Mesothelial cell of epicardium (in vitro differentiated cells): ENCODE measurements at regions not wholly inside any gene's neighbourhood (a gene's known extent, or its start where the extent isn't known, plus 50 kb on each side); places are given as distances from the start of the nearest gene placed in this dataset.

Source experiments
- DNase-seq, 2 experiments: peaks; one replicate each; pipeline ENCODE4 v3.0.0; 2021; ENCODE audit warnings: low spot score in 2 of 2; ENCODE audit not compliant: unreplicated experiment in 2 of 2
- H3K27ac Mint-ChIP-seq: 2 replicates; pipeline ENCODE4 v1.8.0; 2021; ENCODE audit warnings: mixed read lengths
- H3K27me3 Mint-ChIP-seq: 2 replicates; pipeline ENCODE4 v1.8.0; 2021; ENCODE audit warnings: low read depth, mixed read lengths
- H3K36me3 Mint-ChIP-seq: 2 replicates; pipeline ENCODE4 v1.8.0; 2021; ENCODE audit warnings: mixed read lengths
- H3K4me1 Mint-ChIP-seq: 2 replicates; pipeline ENCODE4 v1.8.0; 2021; ENCODE audit warnings: mixed read lengths
- H3K4me3 Mint-ChIP-seq: 2 replicates; pipeline ENCODE4 v1.8.0; 2021; ENCODE audit warnings: mild to moderate bottlenecking, moderate library complexity, mixed read lengths
- H3K9me3 Mint-ChIP-seq: 2 replicates; pipeline ENCODE4 v1.8.0; 2021; ENCODE audit warnings: mixed read lengths
- CTCF ChIP-seq: fragments of 200-600 bp; sonication (generic); IDR thresholded peaks from one replicate; pipeline ENCODE4 v1.5.0; 2021; ENCODE audit warnings: antibody characterized with exemption; ENCODE audit not compliant: unreplicated experiment

DNA sequence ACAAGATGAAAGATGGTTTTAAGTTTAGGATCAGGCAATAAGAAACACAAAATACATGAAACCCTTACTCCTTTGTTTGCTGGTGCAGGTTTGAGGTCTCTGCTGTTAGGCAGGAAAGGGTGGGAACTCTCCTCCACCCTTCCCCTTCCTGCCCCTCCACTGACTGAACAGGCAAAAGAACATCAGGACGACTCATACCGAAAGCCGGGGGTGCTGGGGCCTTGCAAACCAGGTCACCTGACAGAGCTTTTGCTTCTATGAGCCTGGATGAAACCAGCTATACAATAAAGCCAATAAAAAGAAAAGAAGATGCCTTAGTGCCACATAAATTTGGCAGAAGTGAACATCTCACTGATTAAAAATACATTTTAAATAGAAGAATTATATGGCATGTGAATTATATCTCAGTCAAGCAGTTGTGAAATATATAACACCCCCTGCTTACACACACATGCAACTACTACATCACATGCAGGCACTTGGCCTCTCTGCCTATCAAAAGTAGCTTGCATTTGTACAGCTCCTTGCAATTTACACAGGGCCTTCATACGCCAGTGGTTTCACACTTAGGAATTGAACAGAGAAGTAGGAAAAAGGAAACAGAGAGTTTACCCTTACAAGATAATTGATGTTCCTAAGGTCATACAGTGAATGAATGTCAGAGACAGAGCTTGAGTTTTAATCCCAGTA is 215.1 kb upstream of the TRIB2 start:
- Mint-ChIP-seq H3K4me1 (no peaks in the 10 kb centered on the region), H3K4me3 (no peak overlapping the region), H3K27me3 (no peaks in the 10 kb centered on the region), H3K27ac (no peak overlapping the region), H3K36me3 (no peaks in the 10 kb centered on the region), H3K9me3 (no peaks in the 10 kb centered on the region)
- TF ChIP-seq CTCF: no peak
- DNase-seq: no peak

DNA sequence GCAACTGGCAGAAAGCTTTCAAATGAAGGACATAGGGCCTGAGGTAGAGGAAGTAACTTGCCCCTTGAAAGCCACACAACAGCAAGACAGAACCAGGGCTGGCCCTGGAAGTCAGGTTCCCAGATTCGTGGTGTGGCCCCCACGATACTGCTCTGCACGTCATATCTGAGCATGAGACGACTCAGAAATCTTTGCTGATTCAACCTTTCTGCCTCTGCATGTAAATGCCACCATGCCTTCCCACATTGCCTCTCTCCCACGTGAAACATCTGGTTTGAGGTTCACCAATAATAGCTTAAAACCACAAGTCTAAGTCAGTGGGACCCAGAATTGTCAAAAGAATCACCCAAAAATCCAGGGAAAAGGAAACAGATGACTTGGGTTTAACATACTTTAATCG is 214.0 kb upstream of the TRIB2 start:
- Mint-ChIP-seq H3K4me3 (no peak overlapping the region), H3K9me3 (no peaks in the 10 kb centered on the region), H3K36me3 (no peaks in the 10 kb centered on the region), H3K4me1 (no peaks in the 10 kb centered on the region), H3K27me3 (no peaks in the 10 kb centered on the region), H3K27ac (no peak overlapping the region)
- DNase-seq: no peak
- no peak for TF ChIP-seq CTCF

DNA sequence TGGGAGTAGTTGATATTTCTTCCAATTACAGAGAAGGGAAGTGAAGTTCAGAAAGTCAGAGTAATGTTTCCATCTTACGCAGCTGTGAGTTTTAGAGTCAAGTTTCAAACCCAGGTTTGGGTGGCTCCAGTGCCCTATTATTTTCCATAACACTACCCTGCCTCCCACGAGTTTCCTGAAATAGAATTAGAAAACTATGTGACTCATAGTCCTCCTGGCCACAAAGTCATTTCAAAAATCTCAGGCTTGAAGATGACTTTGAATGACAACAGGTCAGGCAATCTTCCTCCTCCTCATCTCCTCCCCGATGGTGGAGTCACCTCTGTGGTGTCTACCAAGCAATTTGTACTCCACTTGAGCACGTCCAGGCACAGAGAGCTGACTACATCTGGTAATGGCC is 212.3 kb upstream of the TRIB2 start:
- peaks cover 6% of the 10 kb centered on the region for H3K9me3 Mint-ChIP-seq
- no peak overlapping the region for H3K27ac Mint-ChIP-seq
- no peaks in the 10 kb centered on the region for H3K36me3 Mint-ChIP-seq
- TF ChIP-seq CTCF: no peak
- no peak for DNase-seq
- H3K27me3 Mint-ChIP-seq: no peaks in the 10 kb centered on the region
- H3K4me1 Mint-ChIP-seq: no peaks in the 10 kb centered on the region
- H3K4me3 Mint-ChIP-seq: no peak overlapping the region

- H3K27me3 Mint-ChIP-seq: no peaks in the 10 kb centered on the region
- no peaks in the 10 kb centered on the region for H3K36me3 Mint-ChIP-seq
- no peak overlapping the region for H3K4me3 Mint-ChIP-seq
- DNase-seq: no peak
- no peak overlapping the region for H3K27ac Mint-ChIP-seq
- no peaks in the 10 kb centered on the region for H3K4me1 Mint-ChIP-seq
- TF ChIP-seq CTCF: no peak
- H3K9me3 Mint-ChIP-seq: peaks cover 18% of the 10 kb centered on the region
These were observed 209.9 kb upstream of the TRIB2 start for GRCh38 chr2:12506846-12507245.

DNA sequence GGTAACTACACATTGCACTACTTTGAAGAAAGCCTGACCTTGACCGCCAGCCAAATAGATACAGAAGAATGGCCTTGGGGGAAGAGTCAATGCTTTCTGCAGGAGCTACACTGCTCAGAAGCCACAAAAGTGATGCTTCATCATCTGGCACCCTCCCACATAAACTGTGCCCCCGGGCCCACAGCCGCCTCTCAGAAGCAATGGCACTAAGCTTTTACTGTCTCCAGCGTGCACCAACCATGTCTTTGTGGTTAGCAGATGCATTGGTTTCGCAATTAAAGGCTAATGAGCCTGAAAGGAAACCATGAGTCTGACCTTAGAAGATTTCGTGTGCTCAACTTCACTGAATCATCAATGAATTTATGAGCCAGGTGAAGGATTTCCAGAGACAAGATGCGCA is 209.4 kb upstream of the TRIB2 start:
- no peak for TF ChIP-seq CTCF
- H3K4me1 Mint-ChIP-seq: no peaks in the 10 kb centered on the region

DNA sequence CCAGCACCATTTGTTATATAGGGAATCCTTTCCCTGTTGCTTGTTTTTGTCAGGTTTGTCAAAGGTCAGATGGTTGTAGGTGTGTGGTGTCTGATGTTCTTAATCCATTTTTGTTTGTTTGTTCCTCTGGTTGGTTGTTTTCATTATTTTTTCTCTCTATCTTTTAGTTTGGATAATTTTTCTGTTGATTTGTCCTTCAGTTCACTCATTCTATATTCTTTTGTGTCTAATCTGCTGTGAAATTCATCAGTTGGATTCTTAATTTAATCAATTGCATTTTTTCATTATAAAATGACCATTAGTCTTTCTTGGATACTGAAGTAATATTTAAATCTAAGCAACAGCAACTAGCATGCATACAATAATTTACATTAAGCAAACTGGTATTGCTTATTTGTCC is 206.7 kb upstream of the TRIB2 start:
- Mint-ChIP-seq H3K27ac (no peak overlapping the region), H3K27me3 (no peaks in the 10 kb centered on the region), H3K9me3 (peaks cover 18% of the 10 kb centered on the region), H3K4me1 (peaks cover 10% of the 10 kb centered on the region), H3K4me3 (no peak overlapping the region), H3K36me3 (no peaks in the 10 kb centered on the region)
- TF ChIP-seq CTCF: no peak
- no peak for DNase-seq

More for the DNA sequence above, 209.4 kb upstream of the TRIB2 start:
- DNase-seq: no peak
- no peak overlapping the region for H3K4me3 Mint-ChIP-seq
- peaks cover 18% of the 10 kb centered on the region for H3K9me3 Mint-ChIP-seq
- H3K27ac Mint-ChIP-seq: no peak overlapping the region
- no peaks in the 10 kb centered on the region for H3K36me3 Mint-ChIP-seq
- H3K27me3 Mint-ChIP-seq: no peaks in the 10 kb centered on the region
